ENCODE measurements at regions not wholly inside any gene's neighbourhood (a gene's known extent, or its start where the extent isn't known, plus 50 kb on each side); places are given as distances from the start of the nearest gene placed in this dataset.
"Not testable (repeated sequence)": the region's sequence is repeated elsewhere in the genome, so short reads cannot be mapped to it uniquely, and the experiment has no call there.

- H3K27ac ChIP-seq = no peak overlapping the region
- TF ChIP-seq CTCF (IDR thresholded peaks at IDR 0.05) (no peak), ZFX (IDR thresholded peaks at IDR 0.05; ENCODE audit: borderline replicate concordance) (no peak)
Measured at GRCh38 chr1:58180537-58180936, 366.0 kb downstream of the OMA1 start.

GRCh38 chr1:58169160-58169559 is 377.4 kb downstream of the OMA1 start:
- H3K27ac ChIP-seq = not testable (repeated sequence)

- not testable (repeated sequence) for H3K27ac ChIP-seq
Measured at GRCh38 chr1:58167131-58167530, 379.4 kb downstream of the OMA1 start.

GRCh38 chr1:58166417-58166816 is 380.1 kb downstream of the OMA1 start:
- H3K27ac ChIP-seq = no peak overlapping the region
- TF ChIP-seq CTCF (IDR thresholded peaks at IDR 0.05) (no peak), ZFX (IDR thresholded peaks at IDR 0.05; ENCODE audit: borderline replicate concordance) (no peak)

- TF ChIP-seq ZFX (IDR thresholded peaks at IDR 0.05; ENCODE audit: borderline replicate concordance) (no peak), CTCF (IDR thresholded peaks at IDR 0.05) (no peak)
- H3K27ac ChIP-seq = no peak overlapping the region
Measured at GRCh38 chr1:58165073-58165472, 381.5 kb downstream of the OMA1 start.

GRCh38 chr1:58162952-58163550 is 383.5 kb downstream of the OMA1 start:
- no peak overlapping the region for H3K27ac ChIP-seq
- TF ChIP-seq CTCF (IDR thresholded peaks at IDR 0.05) (peak; percentile 96), ZFX (IDR thresholded peaks at IDR 0.05; ENCODE audit: borderline replicate concordance) (no peak)

GRCh38 chr1:58159434-58159830 is 387.1 kb downstream of the OMA1 start:
- TF ChIP-seq ZFX (IDR thresholded peaks at IDR 0.05; ENCODE audit: borderline replicate concordance) = no peak
- TF ChIP-seq CTCF (IDR thresholded peaks at IDR 0.05) = no peak
- no peak overlapping the region for H3K27ac ChIP-seq

GRCh38 chr1:58158506-58159433 is 387.8 kb downstream of the OMA1 start:
- no peak for TF ChIP-seq ZFX (IDR thresholded peaks at IDR 0.05; ENCODE audit: borderline replicate concordance)

GRCh38 chr1:58158016-58158415 is 388.5 kb downstream of the OMA1 start:
- TF ChIP-seq ZFX (IDR thresholded peaks at IDR 0.05; ENCODE audit: borderline replicate concordance) (no peak), CTCF (IDR thresholded peaks at IDR 0.05) (no peak)
- no peak overlapping the region for H3K27ac ChIP-seq

More at GRCh38 chr1:58158506-58159433, 387.8 kb downstream of the OMA1 start:
- H3K27ac ChIP-seq = no peak overlapping the region

All from 22Rv1 (cell line).